NCI-H1436 treated with DMSO at 0.1 percent for 48 hours (cell line): ENCODE measurements at regions not wholly inside any gene's neighbourhood (a gene's known extent, or its start where the extent isn't known, plus 50 kb on each side); places are given as distances from the start of the nearest gene placed in this dataset.
"Not testable (repeated sequence)": the region's sequence is repeated elsewhere in the genome, so short reads cannot be mapped to it uniquely, and the experiment has no call there.

Experiments
- DNase-seq: peaks from one replicate; lab custom pipeline; 2025; lab: John Stamatoyannopoulos, UW

DNA sequence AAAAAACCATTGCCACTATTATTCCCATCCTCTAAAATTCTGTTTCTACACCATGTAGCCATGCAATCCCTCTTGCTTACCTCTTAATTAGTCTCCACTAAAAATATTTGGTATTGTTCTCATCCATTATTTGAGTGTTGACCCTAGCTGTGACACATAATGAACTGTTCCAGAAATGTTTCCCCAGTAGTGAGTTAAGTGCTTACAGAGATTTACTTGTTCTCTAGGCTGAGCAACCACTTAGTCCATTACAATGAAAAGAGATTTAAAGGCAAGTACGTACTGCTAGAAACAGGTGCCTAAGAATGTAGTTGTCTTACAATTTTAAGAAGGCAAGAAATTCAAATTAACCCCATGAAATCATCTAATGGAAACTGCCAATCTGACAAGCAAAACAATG is 112.7 kb upstream of the PTPN13 start:
- DNase-seq, result no peak

DNA sequence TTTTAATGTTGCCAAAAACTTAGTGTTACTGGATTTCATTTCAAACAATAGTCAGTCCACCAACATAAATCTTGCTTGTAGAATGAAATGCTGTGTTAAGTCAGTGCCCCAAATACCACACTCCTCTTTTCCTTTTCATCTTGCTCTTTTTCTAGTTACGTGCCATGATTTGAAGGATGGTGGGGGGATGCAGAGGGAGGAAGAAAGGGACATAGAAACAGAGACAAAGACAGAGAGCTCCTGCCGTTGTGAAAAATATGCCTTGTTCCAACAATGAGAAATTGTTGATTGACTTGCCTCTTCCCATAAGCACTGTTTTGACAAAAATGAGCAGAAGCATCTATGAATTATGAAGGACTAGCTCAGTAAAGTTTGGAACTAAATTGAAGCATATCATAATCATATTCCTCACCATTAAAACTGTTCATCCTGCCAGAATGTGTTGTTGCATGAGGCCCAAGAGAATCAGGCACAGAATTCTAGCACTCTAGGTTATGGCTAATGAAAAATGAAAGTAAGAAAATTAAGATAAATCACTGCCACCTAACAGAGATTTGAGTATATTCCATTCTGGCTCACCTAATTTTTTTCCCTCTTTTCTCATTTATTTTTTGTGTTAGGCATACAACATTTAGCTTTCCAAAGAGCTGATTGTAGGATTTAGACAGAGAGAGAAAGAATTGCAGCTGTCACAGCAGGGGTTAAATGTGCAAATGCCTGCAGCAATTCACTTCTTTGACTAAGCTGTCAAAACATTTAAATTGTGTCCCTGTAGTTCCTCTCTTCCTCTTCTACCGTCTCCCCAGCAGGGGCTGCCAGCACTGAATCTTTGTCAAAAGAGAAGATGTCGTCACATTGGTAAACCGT is 111.6 kb upstream of the PTPN13 start:
- no peak for DNase-seq

DNA sequence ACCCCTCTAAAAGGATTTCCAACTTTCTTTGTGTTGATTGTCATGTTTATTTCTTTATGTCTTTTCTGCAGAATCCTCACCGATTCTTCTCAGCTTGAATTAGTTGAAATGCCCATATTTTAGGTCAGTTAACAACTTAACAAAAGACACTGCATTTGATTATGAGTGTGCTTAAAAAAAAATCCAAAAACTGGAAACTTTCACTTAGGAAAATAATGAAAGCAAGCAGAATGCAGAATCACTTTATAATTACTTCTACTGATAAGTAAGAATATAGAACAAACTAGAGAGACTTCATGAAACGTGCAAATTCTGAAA is 111.0 kb upstream of the PTPN13 start:
- no peak for DNase-seq

DNA sequence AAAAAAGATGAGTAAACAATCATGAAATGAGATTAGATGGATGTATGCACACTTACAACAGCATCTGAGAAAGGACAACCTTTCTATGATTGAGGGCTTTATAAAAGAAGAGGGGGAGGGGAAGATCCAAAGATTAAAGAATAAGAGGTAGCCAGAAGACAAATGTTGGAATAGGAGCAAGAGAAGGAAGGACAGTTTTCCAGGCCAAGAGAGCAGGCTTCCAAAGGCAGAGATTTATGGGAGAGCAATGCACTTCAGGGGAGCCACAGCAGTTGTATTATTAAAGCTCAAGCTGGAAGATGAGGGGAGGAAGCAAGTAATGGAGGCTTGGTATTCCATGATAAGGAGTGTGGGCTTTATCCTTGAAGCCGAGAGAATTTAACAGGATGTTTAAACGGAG is 110.3 kb upstream of the PTPN13 start:
- DNase-seq, result no peak

DNA sequence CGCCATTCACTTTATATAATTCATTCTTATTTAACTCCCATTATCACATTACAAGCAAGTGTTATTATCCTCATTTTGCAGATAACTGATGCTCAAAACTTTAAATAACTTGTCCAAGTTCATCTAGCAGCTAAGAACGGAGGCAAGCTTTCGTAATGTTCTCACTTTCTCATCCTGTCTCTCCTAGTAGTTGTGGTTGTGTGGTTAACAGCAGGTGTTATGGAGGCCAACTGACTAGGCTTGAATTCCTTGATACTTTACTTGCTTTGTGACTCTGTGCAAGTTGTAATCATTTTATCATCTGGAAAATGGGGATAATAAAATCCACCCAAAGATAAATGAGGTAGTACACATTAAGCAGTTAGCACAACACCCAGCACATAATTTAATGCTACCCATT is 109.9 kb upstream of the PTPN13 start:
- DNase-seq, result no peak

DNA sequence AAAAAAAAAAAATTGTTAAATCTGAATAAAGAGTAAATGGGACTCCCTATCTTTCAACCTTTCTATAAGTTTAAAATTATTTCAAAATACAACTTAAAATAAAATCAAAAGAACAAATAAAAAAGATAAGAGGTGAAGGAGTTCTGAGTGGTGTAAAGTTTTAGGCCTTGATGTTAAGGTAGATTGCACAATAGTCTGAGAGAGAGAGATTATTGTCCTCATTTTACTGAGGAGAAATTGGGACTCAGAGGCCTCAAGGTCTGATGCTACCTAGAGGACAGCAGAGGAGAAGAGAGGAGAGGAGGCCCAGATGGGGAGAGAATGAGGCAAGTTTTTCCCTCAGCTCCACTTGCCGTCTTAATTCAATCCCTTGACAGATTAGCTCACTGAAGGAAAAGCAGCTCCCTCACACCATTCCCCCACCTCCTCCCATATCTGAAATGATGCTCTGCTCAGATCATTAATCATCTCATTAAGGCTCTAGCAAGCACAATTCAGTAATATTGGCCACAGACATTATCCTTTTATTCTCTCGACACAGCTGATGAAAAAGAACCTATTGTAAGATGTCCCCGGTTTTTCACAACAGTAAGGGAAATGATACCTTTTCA is 106.3 kb upstream of the PTPN13 start:
- DNase-seq, result no peak

DNA sequence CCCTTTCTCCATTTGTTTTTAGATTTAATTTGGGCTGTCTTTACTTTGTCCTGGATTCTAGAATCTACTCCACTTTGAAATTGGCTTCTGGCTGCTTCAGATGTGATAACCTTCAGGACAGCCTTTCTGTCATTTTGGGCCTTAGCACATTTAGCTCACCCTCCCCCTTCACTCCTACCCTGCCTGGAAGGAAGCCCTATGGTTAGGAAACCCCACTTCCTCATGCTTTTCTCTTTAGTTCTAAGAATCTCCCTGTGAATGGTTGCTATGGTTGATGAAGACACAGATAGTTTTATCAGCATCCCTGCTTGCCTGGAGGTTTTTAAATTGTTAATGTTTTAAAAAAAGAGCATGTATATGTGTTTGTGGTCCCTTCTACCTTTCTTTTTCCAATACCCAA is 100.7 kb upstream of the PTPN13 start:
- no peak for DNase-seq

DNA sequence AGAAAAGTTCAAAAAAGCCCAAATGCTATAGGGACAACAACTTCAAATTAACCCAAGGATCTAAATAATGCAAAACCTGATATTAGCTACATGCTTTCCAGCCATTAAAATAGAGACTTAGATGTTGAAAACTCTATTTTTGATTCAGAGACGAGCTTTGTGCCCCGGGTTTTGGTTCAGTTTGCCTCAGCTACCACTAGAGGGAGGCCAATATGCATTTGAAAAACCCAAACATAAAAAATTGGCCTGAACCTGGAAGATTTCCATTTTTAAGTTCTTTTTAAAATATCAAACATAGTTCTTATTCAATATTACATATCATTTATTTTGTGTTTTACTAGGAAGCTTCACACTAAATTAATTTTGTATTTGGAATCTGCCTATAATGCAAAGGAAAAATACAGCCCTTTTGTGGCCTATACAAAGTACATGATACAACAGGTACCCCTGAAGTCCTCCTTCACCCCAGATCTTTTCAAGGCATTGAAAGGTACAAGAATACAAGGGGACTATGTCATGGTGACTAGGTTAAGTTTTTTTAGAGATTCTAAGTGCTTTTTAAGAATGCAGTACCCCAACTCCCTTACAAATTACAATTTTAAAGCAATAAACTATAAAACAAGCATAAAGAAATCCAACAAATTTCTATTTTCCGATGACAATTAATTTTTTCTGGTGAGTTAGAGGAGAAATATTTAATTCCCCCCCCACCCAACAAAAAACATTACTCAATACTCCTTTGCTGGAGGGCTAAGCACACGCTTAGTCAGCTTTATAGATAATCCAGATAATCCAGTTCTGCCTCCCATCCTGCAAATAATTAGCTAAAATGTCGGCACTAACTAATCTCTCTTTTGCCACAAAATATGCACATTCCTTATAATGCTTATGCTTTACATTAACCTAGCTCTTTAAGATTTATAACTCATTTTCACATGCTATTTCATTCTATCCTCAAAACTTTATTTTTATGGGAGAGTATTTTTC is 97.7 kb upstream of the PTPN13 start:
- no peak for DNase-seq

DNA sequence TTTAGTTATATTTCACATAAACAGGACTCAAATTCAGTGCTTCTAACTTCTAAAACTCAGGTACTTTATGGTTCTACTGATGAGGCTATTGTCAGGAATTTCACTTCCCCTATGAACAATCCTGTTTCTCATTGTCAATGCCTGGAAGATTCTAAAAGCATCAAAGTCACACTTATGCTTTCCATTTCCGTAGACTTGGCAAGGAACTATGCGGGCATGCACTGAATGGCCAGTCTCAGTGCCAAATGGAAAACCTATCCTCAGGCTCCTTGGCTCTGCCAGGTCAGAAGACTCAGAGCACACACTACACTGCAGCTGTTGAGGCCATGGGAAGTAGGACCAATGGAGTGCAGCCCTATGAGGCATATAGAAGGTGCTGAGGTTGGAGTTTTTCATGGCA is 97.0 kb upstream of the PTPN13 start:
- no peak for DNase-seq

DNA sequence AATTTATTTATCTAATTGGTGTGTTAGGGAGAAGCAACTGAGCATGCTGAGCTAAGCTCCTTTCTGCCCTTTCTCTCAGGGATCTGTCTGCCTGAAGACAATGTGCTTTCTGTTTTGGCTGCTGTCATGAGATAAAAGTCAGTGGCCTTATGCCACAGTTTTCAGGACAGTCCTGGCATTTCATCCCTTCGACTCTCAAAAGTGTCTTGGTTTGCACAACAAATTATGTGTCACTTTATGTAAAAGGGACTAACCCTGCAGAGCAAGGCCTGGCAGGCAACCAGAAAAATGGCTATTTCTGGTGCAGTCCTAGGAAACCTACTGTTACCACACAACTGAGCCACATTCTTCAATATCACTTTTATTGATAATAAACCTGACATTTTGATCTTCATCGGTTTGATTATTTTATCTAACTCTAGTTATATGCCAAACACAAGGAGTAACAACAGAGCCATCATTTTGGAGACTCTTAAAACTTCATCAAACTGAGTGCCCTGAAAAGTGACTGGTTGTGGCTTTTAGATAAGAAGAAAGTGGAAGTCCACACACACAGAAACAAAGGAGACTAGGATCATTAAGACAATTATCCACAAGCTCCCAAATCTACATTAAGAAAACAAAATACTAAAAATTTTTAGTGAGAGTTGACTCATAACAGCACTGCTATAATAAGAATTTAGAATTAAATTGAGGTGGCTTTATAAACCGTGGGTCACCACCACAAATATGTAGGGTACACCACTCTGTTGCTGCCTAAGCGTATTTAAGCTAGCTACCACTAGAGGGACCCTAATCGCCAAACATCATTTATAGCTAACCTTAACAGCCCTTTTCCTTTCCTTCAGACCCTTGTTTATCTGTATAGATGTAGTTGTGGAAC is 95.9 kb upstream of the PTPN13 start:
- DNase-seq, result peak; percentile 29

DNA sequence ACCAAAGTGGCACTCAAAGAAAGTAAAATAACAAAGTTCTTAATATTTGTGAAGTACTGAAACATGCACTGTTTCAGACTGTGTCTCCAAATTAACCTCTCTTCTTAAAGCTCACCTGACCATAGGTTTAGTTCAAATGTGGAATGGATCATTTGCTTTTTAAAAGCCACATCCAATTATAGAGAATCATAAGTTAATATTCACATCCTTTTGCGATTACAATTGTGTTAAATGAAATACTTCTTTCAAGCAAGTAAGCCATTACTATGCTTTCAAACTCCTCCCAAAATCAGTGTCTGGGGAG is 95.3 kb upstream of the PTPN13 start:
- DNase-seq, result no peak

DNA sequence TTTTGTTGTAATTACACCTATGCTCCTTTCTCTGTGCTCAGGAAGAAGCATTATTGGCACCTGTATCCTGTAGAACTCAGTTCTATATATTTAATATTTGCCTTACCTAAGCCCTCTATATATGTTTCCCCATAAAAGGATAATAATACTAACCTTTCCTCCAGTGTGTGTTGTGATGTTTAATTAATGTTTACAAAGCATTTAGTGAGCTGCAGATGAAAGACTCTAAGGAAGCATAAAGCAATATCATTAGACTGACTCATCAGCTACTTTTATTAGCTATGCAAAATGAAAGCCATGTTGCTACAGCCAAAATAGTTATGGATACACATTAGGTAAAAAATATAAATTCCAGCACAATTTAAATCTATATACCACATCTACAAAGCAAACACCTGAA is 93.6 kb upstream of the PTPN13 start:
- DNase-seq, result no peak

DNA sequence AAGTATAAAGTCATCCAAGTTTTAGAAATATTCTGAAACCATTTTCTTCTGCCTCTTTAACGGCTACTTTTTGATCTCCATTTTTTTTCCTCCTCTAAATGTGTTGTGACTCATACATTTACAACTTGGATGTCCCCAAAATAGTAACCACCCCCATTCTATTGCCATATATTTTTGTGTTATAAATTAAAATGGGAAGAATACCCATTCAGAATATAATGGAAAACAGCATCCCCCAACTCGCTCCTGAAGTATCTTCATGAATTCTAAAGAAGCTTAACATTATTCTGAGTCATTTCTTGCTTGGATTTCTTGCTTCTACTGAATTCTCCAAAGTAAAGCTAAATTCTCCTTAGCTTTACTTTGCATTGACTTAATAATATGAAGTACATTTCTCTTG is 92.0 kb upstream of the PTPN13 start:
- DNase-seq, result no peak

DNA sequence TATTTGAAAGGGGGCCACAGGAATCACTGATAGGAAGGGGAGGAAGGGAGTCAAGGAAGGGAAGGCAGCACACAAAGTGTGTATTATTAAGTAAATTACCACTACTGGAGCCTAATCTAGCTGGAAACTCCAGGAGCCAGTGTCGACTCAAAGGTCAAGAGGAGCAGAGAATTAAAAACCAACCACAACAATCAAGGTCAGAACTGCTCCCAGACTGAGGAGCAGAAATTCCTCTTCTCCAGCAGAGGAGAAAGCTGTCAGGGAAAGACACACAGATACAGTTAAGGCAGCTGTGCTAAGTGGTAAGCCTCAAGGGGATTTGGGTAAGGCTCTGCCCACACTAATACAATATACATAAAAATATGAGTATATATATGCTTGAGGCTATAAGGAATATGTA is 87.5 kb upstream of the PTPN13 start:
- no peak for DNase-seq

DNA sequence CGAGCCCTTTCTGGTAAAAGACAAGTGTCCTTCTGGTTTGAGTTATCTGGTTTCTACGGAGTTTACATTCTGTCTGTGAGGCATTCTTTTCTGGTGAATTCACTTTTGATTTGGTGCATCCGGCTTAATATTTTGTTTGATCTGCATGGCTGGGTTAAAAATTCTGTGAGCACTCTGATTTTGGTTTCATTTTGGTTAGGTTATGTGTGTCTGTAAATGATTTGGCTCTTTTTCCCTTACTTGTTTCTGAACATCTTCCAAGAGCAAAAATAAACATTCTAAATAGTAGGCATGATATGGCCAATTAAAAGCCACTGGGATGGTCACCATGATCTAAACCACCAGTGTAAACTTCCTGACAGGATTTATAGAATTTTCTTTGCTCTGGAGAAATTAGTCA is 85.7 kb upstream of the PTPN13 start:
- no peak for DNase-seq

DNA sequence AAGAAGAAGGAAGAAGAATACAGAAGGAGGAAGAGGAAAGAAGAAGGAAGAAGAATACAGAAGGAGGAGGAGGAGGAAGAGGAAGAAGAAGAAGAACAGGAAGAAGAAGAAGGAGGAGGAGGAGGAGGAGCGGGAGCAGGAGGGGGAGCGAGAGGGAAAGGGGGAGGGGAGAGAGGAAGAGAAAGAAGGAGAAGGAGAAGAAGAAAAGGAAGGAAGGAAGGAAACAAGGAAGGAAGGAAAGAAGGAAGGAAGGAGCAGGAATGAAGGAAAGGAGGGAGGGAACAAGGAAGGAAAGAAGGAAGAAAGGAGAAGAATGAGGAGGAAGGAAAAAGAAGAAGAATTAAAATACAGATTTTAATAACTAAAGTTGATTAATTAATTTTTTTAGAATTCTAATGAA is 82.5 kb upstream of the PTPN13 start:
- no peak for DNase-seq

DNA sequence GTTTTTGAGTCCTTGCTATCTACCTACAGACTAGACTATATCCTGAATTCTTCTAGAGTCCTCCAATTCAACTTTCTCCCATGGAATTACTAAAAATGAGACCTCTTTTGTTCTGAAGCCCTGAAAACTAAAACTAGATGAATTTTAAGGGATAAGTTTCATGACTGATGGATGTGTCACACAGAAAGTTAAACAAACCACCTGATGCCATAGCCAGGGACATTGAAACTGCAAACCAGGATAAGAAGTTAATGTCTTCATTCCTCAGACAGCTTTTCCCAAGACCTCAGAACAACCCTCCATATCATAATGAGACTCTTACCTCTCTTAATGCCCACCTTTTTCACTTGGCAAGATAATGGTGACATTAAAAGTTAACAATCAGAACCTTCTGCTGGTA is 81.5 kb upstream of the PTPN13 start:
- DNase-seq, result no peak

DNA sequence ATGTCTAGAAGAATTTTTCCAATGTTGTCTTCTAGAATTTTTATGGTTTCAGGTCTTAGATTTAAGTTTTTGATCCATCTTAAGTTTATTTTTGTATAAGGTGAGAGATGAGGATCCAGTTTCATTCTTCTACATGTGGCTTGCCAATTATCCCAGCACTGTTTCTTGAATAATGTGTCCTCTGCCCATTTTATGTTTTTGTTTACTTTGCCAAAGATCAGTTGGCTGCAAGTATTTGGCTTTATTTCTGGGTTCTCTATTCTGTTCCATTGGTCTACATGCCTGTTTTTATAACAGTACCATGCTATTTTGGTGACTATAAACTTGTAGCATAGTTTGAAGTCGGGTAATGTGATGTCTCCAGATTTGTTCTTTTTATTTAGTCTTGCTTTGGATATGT is 78.2 kb upstream of the PTPN13 start:
- not testable (repeated sequence) for DNase-seq

DNA sequence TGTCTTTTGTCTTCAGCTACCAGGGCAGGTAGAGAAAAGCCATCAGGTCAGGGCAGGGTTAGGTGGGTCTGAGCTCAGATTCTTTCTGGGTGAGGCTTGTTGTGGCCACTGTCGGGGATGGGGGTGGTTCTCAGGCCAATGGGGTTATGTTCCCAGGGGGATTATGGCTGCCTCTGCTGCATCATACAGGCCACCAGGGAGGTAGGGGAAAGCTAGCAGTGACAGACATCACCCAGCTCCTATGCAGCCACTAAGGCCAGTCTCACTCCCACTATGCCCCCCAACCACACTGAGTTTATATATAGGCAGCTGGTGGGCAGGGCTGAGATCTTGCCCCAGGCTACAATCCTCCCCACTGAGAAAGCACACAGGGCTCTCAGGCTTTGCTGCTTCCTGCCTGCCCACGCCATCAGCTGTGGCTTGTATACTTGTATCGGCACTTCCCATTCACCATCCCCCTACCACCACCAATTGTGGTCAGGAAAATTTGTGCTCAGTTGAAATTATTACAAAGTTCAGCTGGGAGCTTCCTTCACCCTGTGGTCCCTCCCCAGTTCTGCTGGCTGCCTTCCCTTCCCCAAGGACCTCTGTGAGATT is 72.6 kb upstream of the PTPN13 start:
- DNase-seq, result no peak

DNA sequence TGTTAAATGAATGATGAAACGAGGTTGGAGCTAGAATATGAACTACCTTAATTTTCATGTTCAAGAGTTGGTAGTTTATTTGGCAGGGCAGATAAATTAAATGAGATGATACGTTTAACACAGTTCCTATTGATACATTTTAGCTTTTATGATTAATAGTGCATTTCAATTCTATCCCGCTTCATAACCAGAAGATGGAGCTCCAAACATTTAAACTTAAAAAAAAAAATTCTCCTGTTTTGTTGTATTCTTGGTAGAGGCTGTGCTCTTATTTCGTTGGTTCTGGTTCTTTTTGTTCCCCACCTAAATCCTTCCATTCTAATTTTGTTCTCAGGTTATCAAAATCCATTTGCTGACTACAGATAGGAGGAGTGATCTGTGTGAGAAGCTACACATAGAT is 71.8 kb upstream of the PTPN13 start:
- no peak for DNase-seq

DNA sequence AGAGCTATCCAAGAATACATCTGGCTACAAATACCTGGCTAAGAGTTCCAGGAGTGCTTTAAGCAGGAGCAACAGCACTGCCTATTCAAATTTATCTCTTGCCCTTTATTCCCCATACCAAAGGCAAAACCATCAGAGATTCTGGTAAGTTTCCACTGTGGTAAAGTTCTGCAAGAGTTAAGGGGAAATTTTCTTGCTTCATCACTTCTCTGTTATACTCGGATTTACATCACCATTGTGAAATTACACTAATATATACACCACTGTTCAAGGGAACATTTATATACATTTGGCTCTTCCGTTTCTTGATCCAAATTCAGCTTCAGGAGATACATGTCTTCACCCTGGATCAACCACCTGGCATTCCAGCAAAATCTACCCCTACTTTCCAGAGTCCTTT is 70.8 kb upstream of the PTPN13 start:
- DNase-seq, result no peak

DNA sequence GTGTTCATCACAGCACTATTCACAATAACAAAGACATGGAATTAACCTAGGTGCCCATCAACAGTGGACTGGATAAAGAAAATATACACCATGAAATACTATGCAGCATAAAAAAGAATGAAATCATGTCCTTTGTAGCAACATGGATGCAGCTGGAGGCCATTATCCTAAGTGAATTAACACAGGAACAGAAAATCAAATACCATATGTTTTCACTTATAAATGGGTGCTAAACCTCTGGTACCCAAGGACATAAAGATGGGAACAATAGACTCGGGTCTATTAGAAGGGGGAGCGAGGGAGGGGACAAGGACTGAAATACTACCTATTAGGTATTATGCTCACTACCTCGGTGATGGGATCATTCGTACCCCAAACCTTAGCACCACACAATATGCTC is 66.4 kb upstream of the PTPN13 start:
- DNase-seq, result not testable (repeated sequence)
